OCI-LY7 (cell line): ENCODE measurements at regions not wholly inside any gene's neighbourhood (a gene's known extent, or its start where the extent isn't known, plus 50 kb on each side); places are given as distances from the start of the nearest gene placed in this dataset.

ENCODE experiments used
- BruUV-seq: library from RNA; stranded (reverse); fragments of 400-500 nt; replicated peaks from 2 replicates; lab custom pipeline; 2021; lab: Mats Ljungman, UMichigan
- CTCF ChIA-PET: fragments of 300-600 bp; sonication (Branson Sonifier 250); formaldehyde crosslinking; loops from one replicate; lab custom pipeline; 2022; ENCODE audit warnings: antibody characterized with exemption; ENCODE audit not compliant: unreplicated experiment; lab: Charles Lee
- POLR2A ChIA-PET: fragments of 300-600 bp; sonication (Branson Sonifier 250); formaldehyde crosslinking; loops from one replicate; lab custom pipeline; 2022; ENCODE audit warnings: antibody characterized with exemption; lab: Charles Lee
- DNase-seq: peaks from one replicate; pipeline ENCODE4 v3.0.0-alpha.2; 2015; ENCODE audit warnings: low spot score
- H2AFZ ChIP-seq: fragments of 200-600 bp; sonication (generic), shearing (Covaris generic); 2 replicates; pipeline ENCODE4 v1.6.1; 2014; ENCODE audit warnings: mild to moderate bottlenecking, antibody characterized with exemption, low read length, moderate library complexity
- H3K27ac ChIP-seq: fragments of 200-600 bp; sonication (generic); 2 replicates; pipeline ENCODE4 v1.5.1; 2014; ENCODE audit warnings: mixed run types, low read depth, mild to moderate bottlenecking, moderate library complexity, low read length, inconsistent platforms; ENCODE audit not compliant: poor library complexity, severe bottlenecking
- H3K36me3 ChIP-seq: fragments of 200-600 bp; sonication (generic); 2 replicates; pipeline ENCODE4 v1.6.1; 2014; ENCODE audit warnings: mild to moderate bottlenecking, antibody characterized with exemption, low read length, moderate library complexity, mixed read lengths; ENCODE audit not compliant: insufficient read depth
- H3K4me1 ChIP-seq: fragments of 200-600 bp; sonication (generic); 2 replicates; pipeline ENCODE4 v1.5.1; 2014; ENCODE audit warnings: mild to moderate bottlenecking, low read length; ENCODE audit not compliant: insufficient read depth, poor library complexity, severe bottlenecking
- H3K4me2 ChIP-seq: fragments of 200-600 bp; sonication (generic); 2 replicates; pipeline ENCODE4 v1.6.1; 2014; ENCODE audit warnings: mild to moderate bottlenecking, low read length
- H3K4me3 ChIP-seq: fragments of 200-600 bp; sonication (generic); 2 replicates; pipeline ENCODE4 v1.5.1; 2014; ENCODE audit warnings: mild to moderate bottlenecking, low read depth, low read length; ENCODE audit not compliant: poor library complexity, severe bottlenecking
- H3K79me2 ChIP-seq: fragments of 200-600 bp; sonication (generic); 2 replicates; pipeline ENCODE4 v1.6.1; 2016; ENCODE audit warnings: low read depth, mild to moderate bottlenecking, low read length, moderate library complexity, mixed read lengths; ENCODE audit not compliant: insufficient read depth
- H3K9me2 ChIP-seq: fragments of 200-600 bp; sonication (generic); 2 replicates; pipeline ENCODE4 v1.6.1; 2016; ENCODE audit warnings: mild to moderate bottlenecking, low read length, mixed read lengths; ENCODE audit not compliant: insufficient read depth
- H3K9me3 ChIP-seq: fragments of 200-600 bp; sonication (generic); 2 replicates; pipeline ENCODE4 v1.6.1; 2014; ENCODE audit warnings: mild to moderate bottlenecking, mixed run types, low read length, mixed read lengths
- H4K20me1 ChIP-seq: fragments of 200-600 bp; sonication (generic); 2 replicates; pipeline ENCODE4 v1.6.1; 2014; ENCODE audit warnings: mild to moderate bottlenecking, antibody characterized with exemption, low read length, moderate library complexity, mixed read lengths; ENCODE audit not compliant: insufficient read depth
- CTCF ChIP-seq: fragments of 200-600 bp; sonication (generic); conservative IDR thresholded peaks from 2 replicates; pipeline ENCODE4 v1.5.1; 2014; ENCODE audit warnings: mild to moderate bottlenecking, antibody characterized with exemption, low read length, moderate library complexity, mixed read lengths
- EZH2phosphoT487 ChIP-seq: fragments of 200-600 bp; sonication (generic); IDR thresholded peaks from 2 replicates; pipeline ENCODE4 v1.6.1; 2018; ENCODE audit warnings: low read depth, borderline replicate concordance, mild to moderate bottlenecking, mixed run types, antibody characterized with exemption, low read length, moderate library complexity, mixed read lengths
- intact Hi-C: fragments of 100-400 bp; cut with micrococcal nuclease; formaldehyde crosslinking; loops from one replicate; pipeline ENCODE4 v1.10.0; 2022; ENCODE audit not compliant: unreplicated experiment

DNA sequence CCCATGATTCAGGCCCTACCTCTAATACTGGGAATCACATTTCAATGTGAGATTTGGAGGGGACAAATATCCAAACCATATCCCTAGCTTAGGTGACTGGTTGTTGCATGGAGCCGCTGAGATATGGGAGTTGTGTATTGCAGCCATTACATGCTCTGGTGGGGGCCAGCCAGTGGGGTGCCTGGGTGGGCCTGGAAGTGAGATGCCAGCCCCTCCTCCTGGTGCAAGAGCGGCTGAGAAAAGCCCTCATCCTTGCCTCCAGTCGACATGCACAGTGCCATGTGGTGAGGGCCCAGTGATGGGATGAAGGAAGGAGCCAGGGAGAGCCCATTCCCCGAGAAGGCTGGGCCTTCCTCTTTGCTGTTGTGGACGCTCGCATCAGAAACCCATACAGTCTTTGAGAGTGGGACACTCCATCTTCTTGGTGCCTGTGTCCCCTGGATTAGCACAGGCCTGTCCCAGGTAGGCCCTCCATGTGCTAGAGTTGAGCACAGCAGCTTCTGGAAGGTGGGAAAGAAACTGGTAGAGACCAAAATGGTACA, 1043.0 kb downstream of the TBC1D22A start:
- Histone ChIP-seq H3K4me3 (no peak overlapping the region), H3K4me1 (no peaks in the 10 kb centered on the region), H3K27ac (no peak overlapping the region), H3K36me3 (no peaks in the 10 kb centered on the region), H3K9me2 (no peaks in the 10 kb centered on the region), H3K79me2 (no peaks in the 10 kb centered on the region), H2AFZ (no peak overlapping the region), H4K20me1 (no peaks in the 10 kb centered on the region), H3K4me2 (no peak overlapping the region), H3K9me3 (no peaks in the 10 kb centered on the region)
- intact Hi-C loops = no loop called here
- CTCF ChIA-PET = no interaction called here
- no TSS peak for BruUV-seq
- POLR2A ChIA-PET = interaction anchor here (0.6 kb wide), 1 partner anchor 219 kb away, joined by 3 read pairs; no protein-coding TSS in a partner anchor
- no peak for TF ChIP-seq CTCF
- TF ChIP-seq EZH2phosphoT487 = no peak
- no peak for DNase-seq

DNA sequence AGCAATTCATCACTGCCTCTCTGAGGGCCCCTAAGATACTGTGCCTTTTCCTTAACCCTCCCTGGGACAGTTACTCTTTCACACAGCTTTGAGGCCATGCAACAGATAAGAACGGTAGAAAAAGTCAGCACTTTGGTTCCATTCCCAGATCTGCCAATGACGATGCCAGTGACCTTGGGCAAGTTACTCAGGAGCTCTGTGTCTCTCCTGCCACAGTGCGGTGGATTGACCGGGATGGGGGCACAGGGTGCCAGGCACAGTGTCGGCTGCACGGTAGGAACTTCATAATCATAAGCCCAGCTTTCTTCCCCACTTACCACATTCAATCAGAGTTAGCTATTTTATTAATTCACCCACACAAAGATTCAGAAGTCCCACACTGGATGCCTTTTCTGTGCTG, 1041.8 kb downstream of the TBC1D22A start:
- BruUV-seq = no TSS peak
- no peak overlapping the region for H3K4me2 ChIP-seq
- no peak for TF ChIP-seq CTCF
- no peak for TF ChIP-seq EZH2phosphoT487
- no peaks in the 10 kb centered on the region for H3K9me3 ChIP-seq
- intact Hi-C loops = no loop called here
- ChIA-PET CTCF (no interaction called here), POLR2A (no interaction called here)
- H3K4me3 ChIP-seq = no peak overlapping the region
- no peak overlapping the region for H2AFZ ChIP-seq
- H3K9me2 ChIP-seq = no peaks in the 10 kb centered on the region
- no peak overlapping the region for H3K27ac ChIP-seq
- no peaks in the 10 kb centered on the region for H3K36me3 ChIP-seq
- no peaks in the 10 kb centered on the region for H4K20me1 ChIP-seq
- no peaks in the 10 kb centered on the region for H3K4me1 ChIP-seq
- DNase-seq = no peak
- no peaks in the 10 kb centered on the region for H3K79me2 ChIP-seq

GRCh38 chr22:47802421-47802820, 1040.0 kb downstream of the TBC1D22A start:
- no peak overlapping the region for H3K4me3 ChIP-seq
- H4K20me1 ChIP-seq = no peaks in the 10 kb centered on the region
- no peaks in the 10 kb centered on the region for H3K9me3 ChIP-seq
- intact Hi-C loops = no loop called here
- H3K4me2 ChIP-seq = no peak overlapping the region
- BruUV-seq = no TSS peak
- H3K9me2 ChIP-seq = no peaks in the 10 kb centered on the region
- POLR2A ChIA-PET = no interaction called here
- H3K79me2 ChIP-seq = no peaks in the 10 kb centered on the region
- no peak overlapping the region for H3K27ac ChIP-seq
- TF ChIP-seq EZH2phosphoT487 = no peak
- TF ChIP-seq CTCF = no peak
- no peaks in the 10 kb centered on the region for H3K36me3 ChIP-seq
- DNase-seq = no peak
- no peak overlapping the region for H2AFZ ChIP-seq
- CTCF ChIA-PET = no interaction called here
- no peaks in the 10 kb centered on the region for H3K4me1 ChIP-seq
